ENCODE measurements at regions not wholly inside any gene's neighbourhood (a gene's known extent, or its start where the extent isn't known, plus 50 kb on each side); places are given as distances from the start of the nearest gene placed in this dataset.

DNA sequence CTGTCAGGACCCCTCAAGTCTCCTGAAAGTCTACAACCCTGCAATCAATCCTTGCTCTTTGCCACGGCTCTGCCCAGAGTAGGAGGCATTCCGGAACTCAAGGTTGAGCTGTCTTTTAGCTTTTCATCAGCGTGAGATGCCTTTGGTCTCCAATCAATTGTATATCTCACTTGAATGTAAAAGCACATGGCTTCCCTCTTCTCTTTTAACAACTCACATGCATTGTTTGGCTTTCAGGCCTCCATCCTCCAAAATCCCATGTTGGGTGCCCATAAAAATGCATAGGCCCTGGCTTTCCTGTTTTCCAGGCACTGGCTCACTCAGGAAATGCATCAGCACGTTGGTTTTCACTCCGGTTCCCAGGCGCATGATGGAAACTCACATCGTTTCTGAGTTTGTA is 64.0 kb upstream of the FOXF1 start:
- Histone ChIP-seq H3K27ac (no peak overlapping the region), H3K4me3 (ENCODE audit: low read depth, low read length) (no peak overlapping the region), H3K9me3 (ENCODE audit: severe bottlenecking) (no peaks in the 10 kb centered on the region), H3K27me3 (ENCODE audit: insufficient read depth, low read depth, severe bottlenecking) (no peaks in the 10 kb centered on the region), H3K36me3 (no peaks in the 10 kb centered on the region)
- DNase-seq = no peak
- TF ChIP-seq, protein P1, sequence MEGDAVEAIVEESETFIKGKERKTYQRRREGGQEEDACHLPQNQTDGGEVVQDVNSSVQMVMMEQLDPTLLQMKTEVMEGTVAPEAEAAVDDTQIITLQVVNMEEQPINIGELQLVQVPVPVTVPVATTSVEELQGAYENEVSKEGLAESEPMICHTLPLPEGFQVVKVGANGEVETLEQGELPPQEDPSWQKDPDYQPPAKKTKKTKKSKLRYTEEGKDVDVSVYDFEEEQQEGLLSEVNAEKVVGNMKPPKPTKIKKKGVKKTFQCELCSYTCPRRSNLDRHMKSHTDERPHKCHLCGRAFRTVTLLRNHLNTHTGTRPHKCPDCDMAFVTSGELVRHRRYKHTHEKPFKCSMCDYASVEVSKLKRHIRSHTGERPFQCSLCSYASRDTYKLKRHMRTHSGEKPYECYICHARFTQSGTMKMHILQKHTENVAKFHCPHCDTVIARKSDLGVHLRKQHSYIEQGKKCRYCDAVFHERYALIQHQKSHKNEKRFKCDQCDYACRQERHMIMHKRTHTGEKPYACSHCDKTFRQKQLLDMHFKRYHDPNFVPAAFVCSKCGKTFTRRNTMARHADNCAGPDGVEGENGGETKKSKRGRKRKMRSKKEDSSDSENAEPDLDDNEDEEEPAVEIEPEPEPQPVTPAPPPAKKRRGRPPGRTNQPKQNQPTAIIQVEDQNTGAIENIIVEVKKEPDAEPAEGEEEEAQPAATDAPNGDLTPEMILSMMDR (IDR thresholded peaks at IDR 0.05; ENCODE audit: low read depth, low read length) = no peak

DNA sequence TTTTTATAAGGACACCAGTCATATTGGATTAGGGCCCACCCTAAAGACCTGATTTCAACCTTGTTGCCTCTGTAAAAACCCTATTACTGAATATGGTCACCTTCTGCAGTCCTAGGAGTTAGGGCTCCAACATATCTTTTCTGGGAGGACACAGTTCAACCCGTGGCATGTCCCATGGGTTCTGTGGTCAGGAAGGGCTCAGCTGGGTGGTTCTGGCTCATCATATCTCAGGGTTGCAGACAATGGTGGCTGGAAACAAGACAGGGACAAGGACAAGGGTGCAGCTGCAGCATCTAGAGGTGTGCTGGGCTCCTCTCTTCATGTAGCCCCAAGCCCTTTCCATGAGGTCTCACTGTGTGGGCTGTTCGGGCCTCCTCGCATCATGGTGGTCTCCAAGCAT is 63.1 kb upstream of the FOXF1 start:
- no peaks in the 10 kb centered on the region for H3K9me3 ChIP-seq (ENCODE audit: severe bottlenecking)
- no peaks in the 10 kb centered on the region for H3K27me3 ChIP-seq (ENCODE audit: insufficient read depth, low read depth, severe bottlenecking)
- no peaks in the 10 kb centered on the region for H3K36me3 ChIP-seq
- no peak for DNase-seq
- TF ChIP-seq, protein P1 (IDR thresholded peaks at IDR 0.05; ENCODE audit: low read depth, low read length) = no peak
- H3K27ac ChIP-seq = no peak overlapping the region
- H3K4me3 ChIP-seq (ENCODE audit: low read depth, low read length) = no peak overlapping the region

DNA sequence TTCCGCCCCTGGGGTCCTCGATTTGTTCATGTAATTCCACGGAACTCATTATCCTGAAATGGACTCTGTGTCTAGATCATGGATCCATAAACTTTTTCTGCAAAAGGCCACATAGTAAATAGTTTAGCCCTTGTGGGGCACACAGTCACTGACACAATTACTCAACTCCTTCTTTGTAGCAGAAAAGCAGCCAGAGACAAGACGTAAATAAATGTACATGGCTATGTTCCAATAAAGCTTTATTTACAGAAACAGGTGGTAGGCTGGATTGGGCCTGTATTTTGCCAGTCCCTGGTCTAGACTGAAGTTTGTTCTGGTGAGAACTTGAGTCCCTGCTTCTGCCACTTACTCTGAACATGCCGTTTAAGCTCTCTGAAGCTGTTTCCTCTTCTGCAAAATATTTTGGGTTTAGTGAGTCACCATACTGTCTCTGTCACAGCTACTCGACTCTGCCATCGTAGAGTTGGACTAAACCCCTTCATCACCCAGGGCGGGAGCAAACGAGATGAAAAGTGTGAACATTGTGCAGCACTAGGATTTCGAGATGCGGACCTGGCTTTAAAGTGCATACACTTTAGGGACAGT is 61.9 kb upstream of the FOXF1 start:
- no peak for DNase-seq
- Histone ChIP-seq H3K27ac (no peak overlapping the region), H3K9me3 (ENCODE audit: severe bottlenecking) (no peaks in the 10 kb centered on the region), H3K4me3 (ENCODE audit: low read depth, low read length) (no peak overlapping the region), H3K27me3 (ENCODE audit: insufficient read depth, low read depth, severe bottlenecking) (no peaks in the 10 kb centered on the region), H3K36me3 (no peaks in the 10 kb centered on the region)
- TF ChIP-seq, protein P1 (IDR thresholded peaks at IDR 0.05; ENCODE audit: low read depth, low read length) = no peak

DNA sequence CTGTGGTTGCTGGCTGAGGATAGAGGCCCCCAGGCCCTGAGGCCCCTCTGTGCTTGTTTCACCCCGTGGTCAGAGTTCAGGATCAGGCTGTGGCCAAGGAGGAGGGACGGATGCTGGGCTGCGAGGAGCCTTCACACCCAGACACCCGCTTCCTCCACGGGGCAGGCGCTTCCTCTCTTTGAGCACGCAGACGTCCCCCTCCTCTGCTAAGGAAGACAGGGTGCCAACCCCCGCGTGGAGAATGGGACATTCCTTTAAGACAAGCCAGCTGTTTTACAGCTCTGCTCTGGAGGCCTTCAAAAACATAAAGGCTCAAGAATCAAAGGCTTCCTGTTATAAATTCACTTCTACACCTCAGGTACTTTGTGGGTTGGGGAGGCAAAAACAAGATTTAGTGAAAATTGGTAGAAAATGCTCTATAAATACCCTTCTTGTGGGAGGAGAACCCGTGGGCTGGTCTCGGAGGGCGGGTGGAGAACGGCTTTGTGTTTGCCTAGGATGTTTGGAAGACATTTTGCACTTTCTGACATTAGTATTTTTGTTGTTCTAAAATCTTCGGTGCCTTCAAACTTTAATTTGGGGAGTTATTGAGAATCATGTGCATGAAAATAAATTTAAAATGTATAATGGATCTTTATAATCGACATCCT is 60.8 kb upstream of the FOXF1 start:
- H3K36me3 ChIP-seq = no peaks in the 10 kb centered on the region
- H3K27me3 ChIP-seq (ENCODE audit: insufficient read depth, low read depth, severe bottlenecking) = no peaks in the 10 kb centered on the region
- DNase-seq = no peak
- no peak overlapping the region for H3K4me3 ChIP-seq (ENCODE audit: low read depth, low read length)
- H3K27ac ChIP-seq = no peak overlapping the region
- TF ChIP-seq, protein P1 (IDR thresholded peaks at IDR 0.05; ENCODE audit: low read depth, low read length) = no peak
- H3K9me3 ChIP-seq (ENCODE audit: severe bottlenecking) = no peaks in the 10 kb centered on the region

DNA sequence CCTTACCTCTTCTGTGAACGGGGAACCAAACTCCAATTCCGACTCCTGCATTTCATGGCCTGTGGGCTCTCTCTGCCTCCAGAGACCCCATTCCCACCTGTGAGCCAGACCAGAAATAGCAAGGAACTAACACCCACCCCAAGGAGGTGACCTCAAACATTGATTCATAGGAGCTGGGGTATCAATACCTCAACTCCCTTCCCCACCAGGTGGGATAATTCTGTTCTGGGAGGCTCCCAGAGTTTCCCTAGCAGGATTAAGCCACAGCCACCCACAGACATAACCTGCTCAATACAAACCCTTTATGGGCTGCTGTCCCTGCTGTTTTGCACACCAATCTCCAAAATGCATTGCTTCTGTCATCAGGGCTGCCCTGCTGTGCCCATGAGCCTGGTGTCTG is 59.6 kb upstream of the FOXF1 start:
- Histone ChIP-seq H3K9me3 (ENCODE audit: severe bottlenecking) (no peaks in the 10 kb centered on the region), H3K4me3 (ENCODE audit: low read depth, low read length) (no peak overlapping the region), H3K36me3 (no peaks in the 10 kb centered on the region), H3K27me3 (ENCODE audit: insufficient read depth, low read depth, severe bottlenecking) (no peaks in the 10 kb centered on the region), H3K27ac (no peak overlapping the region)
- DNase-seq = no peak
- TF ChIP-seq, protein P1 (IDR thresholded peaks at IDR 0.05; ENCODE audit: low read depth, low read length) = no peak

DNA sequence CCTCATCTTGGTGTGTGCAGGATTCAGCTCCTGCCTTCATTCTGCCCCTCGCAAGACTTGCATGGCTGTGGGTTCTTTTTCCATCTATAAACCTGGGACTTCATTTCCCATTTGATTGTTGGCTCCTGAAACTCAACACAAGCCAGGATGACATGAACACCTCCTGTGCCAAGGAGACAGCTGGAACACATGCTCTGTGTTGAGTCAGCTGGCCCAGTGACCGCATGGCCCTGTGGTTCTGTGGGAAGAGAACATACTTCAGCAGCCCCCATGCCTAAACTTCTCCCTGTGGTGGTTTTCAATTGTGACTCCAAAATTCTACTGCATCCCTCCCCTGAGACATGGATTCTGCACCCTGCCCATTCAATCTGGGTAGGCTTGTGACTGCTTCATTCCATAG is 57.9 kb upstream of the FOXF1 start:
- no peak overlapping the region for H3K27ac ChIP-seq
- DNase-seq = no peak
- no peaks in the 10 kb centered on the region for H3K9me3 ChIP-seq (ENCODE audit: severe bottlenecking)
- no peaks in the 10 kb centered on the region for H3K27me3 ChIP-seq (ENCODE audit: insufficient read depth, low read depth, severe bottlenecking)
- H3K4me3 ChIP-seq (ENCODE audit: low read depth, low read length) = no peak overlapping the region
- TF ChIP-seq, protein P1 (IDR thresholded peaks at IDR 0.05; ENCODE audit: low read depth, low read length) = no peak
- H3K36me3 ChIP-seq = no peaks in the 10 kb centered on the region
